IPS-11a (cell line): ENCODE measurements at regions not wholly inside any gene's neighbourhood (a gene's known extent, or its start where the extent isn't known, plus 50 kb on each side); places are given as distances from the start of the nearest gene placed in this dataset.
"Not testable (repeated sequence)": the region's sequence is repeated elsewhere in the genome, so short reads cannot be mapped to it uniquely, and the experiment has no call there.

ENCODE experiments used
- H3K4me3 ChIP-seq: one replicate; pipeline ENCODE4 v1.5.1; 2013; ENCODE audit warnings: low read depth, low read length, control low read depth

DNA sequence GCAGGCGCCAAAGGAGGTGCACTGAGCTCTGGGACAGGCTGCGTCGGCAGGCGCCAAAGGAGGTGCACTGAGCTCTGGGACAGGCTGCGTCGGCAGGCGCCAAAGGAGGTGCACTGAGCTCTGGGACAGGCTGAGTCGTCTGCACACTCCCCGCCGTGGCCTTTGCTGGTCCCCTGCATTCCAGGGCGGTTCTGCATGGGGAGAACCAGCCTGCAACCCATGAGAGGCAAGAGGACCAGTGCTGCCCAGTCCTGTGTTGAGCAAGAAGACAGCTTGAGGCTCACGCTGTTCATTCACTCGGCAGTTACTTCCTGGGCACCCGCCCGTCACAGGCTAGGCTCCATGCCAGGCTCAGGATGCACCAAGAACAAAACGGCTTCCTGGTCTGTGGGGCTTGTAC, 150.6 kb upstream of the SALL3 start:
- H3K4me3 ChIP-seq: not testable (repeated sequence)

DNA sequence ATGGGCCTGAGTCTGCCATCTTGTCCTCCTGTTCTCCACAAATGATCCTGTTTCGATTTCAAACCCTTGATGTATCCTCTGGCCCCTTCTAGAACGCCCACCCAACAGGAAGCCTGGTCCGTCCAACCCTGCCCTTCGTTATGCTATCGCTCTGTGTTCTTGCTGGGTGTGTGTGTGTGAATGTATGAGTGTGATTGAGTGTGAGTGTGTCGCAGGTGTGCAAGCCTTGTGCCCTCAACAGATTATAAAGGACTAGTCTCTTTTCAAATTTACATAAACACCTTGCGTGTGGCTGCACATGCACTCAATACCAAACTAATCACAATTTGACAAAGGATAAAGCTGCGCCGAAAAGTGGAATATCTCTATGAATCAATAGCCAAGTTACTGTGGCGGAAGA, 149.5 kb upstream of the SALL3 start:
- no peak overlapping the region for H3K4me3 ChIP-seq

DNA sequence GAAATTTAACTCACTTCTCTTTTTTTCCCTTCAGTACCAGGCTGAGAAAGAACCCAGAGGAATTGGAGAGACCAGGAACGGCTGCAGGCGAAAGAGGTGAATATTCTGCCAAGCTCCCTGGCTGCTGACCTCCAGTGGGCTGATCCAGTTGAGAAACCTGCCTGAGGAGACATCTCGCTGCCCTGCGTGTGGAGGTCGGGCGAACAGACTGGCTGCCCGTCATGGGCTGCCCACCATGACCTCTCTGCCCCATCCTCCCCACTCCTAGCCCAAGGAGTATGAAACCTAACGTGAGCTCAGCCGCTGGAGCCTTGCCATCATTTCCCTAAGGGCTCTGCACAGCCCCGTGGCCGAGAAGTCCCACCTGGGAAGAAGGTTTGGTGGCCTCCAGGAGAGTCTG, 148.8 kb upstream of the SALL3 start:
- no peak overlapping the region for H3K4me3 ChIP-seq

DNA sequence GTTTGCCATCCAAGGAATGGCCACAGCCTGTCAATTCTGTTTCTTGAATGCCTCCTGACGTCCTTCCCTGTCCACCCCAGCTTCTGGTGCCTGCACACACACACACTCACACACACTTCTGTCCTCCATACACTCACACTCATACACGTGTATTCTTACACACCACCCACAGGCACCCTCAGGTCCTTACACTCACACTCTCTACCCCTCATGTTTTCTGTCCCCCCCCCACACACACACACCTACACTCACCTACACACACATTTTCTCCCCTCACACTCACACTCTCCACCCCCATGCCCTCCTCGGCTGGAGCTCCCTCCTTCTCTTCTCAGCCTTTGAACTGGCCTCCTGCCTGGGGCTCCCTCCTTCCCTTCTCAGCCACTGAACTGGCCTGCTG, 148.0 kb upstream of the SALL3 start:
- H3K4me3 ChIP-seq: no peak overlapping the region

DNA sequence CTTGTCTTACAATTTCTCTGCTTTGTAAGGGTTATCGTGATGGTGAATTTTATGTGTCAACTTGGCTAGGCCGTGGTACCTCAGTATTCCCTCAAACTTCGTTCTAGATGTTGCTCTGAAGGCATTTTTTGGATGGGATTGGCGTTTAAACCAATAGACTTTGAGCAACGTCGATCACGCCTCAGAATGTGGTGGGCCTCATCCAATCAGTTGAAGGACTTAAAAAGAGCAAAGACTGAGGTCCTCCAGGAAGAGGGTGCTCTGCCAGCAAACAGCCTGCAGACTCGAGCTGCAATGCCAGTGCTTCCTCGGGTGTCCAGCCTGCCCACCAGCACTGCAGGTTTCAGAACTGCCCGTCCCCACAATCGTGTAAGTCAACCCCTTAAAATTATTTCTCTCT, 145.8 kb upstream of the SALL3 start:
- no peak overlapping the region for H3K4me3 ChIP-seq

GRCh38 chr18:78836838-78837237, 142.8 kb upstream of the SALL3 start:
- no peak overlapping the region for H3K4me3 ChIP-seq

DNA sequence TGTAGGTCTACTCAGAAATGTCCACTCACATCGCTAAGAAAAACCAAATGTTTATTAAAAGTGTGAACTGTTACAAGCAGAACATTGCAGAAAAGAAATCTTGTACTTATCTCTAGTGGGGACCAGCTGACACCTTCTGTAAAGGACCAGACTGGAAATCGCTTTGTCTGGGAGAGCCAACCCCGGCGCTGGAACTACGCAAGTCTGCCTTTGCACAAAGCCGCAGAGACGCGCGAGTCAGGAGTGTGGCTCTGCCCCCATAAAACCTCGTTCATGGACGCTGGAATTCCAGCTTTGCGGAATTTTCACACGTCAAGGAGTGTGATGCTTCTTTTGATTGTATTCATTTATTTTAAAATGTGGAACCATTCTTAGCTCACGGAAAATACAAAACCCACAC, 141.9 kb upstream of the SALL3 start:
- H3K4me3 ChIP-seq: no peak overlapping the region

DNA sequence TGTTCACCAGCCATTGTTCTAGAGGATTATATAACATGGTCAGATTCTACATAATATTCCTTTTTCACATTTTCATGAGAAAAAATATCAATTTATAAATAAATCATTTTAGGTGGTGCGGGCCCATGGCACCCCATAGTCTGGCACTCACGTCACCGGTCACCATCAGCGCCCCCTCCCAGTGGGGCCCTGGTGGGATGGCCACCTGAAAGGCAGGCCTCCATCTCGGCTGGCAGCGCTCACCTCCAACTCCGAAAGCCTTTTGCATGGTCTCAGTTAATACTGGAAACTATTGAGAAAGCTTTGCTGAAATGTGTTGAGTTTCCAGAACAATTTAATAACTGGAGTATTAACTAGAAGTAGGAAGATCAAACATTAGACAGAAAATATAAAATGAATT, 141.4 kb upstream of the SALL3 start:
- H3K4me3 ChIP-seq: no peak overlapping the region

GRCh38 chr18:78849046-78849445, 130.6 kb upstream of the SALL3 start:
- no peak overlapping the region for H3K4me3 ChIP-seq

DNA sequence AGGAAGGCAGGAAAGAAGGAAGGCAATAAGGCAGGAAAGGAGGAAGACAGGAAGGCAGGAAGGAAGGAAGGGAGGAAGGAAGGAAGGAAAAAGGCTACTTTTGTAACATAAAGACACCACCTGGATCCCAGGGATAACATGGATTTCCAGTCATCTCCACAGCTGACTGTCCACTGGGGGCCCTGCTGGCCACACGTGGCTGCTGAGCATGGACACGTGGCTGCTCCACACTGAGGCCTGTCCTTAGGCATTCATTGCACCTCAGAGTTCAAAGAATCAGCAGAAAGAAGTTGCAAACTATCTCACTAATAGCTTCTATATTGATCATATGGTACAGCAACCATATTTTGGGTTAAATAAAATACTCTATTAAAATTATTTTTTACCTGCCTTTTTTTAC, 130.2 kb upstream of the SALL3 start:
- no peak overlapping the region for H3K4me3 ChIP-seq

DNA sequence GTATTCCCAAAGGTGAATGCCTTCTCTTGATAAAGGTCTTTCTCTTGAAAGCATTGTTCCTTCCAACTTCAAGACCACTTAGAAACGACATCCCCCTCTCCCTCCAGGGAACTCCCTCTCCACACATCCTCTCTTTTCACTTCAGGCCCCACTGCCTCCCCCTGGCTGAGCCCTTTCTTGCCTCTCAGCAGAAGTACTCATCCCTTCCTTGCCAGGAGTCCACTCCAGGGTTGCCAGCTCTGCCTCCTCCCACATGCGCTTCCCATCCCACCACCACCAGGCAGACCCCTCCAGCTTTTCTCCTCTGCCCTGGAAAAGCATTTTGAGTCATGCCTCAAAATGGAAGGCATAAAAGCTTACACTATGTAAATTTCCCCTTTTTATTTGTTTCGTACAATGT, 126.3 kb upstream of the SALL3 start:
- no peak overlapping the region for H3K4me3 ChIP-seq

GRCh38 chr18:78855188-78855587, 124.4 kb upstream of the SALL3 start:
- no peak overlapping the region for H3K4me3 ChIP-seq

GRCh38 chr18:78856569-78857313, 122.9 kb upstream of the SALL3 start:
- H3K4me3 ChIP-seq: no peak overlapping the region

DNA sequence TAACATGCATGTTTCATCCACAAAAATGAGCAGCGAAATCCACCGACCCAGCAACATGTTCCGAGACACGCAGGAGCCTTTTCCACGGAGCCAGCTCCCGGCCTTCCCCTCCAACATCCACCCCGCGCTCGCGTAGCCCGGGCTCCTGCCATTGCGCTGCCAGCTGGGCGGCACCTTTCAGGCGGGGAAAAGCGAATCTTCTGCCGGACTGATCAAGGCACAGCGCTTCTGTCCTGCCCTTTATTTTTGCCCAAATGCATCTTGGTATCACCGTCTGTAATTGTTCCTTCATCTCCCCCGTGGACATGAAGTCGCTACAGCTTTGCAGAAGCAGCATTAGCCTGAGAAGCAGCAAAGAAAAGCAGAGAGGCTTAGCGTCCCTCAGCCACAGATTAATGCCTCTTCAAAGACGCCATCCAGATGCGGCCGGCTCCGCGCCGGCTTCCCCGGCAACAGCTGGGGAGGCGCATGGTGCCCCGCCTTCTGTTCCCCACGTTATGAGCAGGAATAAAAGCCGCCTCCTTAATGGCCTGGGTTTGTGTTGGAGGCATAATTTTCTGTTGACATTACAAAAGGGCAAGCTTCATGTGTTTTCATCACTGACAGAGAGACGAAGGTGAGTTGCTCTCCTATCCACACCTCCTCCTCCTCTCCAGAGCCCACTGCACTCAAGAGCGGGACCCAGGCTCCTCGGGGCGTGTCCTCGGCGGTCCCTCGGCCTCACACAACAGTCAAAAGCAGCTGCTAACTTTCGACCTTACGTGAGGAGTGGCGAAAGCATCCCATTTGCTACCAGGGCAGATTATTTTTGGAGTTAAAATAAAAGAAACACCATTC, 122.1 kb upstream of the SALL3 start:
- no peak overlapping the region for H3K4me3 ChIP-seq

DNA sequence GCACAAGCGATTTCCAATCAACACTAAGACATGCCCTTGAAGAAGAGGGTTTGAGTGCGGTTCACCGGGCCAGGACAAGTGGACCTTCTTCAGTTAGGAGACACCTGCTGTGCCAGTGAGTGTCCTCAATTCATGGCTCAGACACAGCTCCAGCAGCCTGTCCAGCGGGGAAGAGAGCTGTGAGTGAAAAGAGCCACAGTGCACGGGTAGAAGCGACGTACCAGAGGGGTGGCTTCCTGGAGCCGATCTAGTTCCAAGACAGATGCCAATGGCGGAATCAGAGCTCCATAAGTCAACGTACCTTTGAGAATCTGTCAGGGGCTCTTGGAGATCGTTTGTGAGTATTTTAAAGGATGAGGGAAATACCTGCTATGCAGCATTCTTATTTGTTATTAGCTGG, 119.9 kb upstream of the SALL3 start:
- H3K4me3 ChIP-seq: no peak overlapping the region

- no peak overlapping the region for H3K4me3 ChIP-seq
These were observed 119.5 kb upstream of the SALL3 start for GRCh38 chr18:78860117-78860516.

DNA sequence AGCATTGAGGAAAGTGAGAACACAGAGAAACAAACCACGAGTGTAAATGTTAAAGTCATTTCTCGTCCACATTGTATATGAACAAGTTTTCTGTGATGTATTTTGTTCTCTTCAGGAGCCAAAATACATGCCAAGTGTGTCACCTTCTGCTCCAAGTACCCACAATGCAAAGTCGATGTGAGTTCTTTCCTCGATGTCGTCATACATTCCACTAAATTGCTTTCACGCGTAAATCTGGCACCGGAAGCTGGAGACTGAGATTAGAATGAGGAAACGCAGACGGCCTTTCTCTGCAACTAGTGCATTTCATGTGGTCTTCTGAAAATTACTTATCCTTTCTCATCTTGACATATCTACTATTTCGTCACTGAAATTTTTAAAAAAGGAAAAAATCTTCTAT, 118.5 kb upstream of the SALL3 start:
- H3K4me3 ChIP-seq: no peak overlapping the region

- H3K4me3 ChIP-seq: no peak overlapping the region
These were observed 117.9 kb upstream of the SALL3 start for GRCh38 chr18:78861706-78862105.

DNA sequence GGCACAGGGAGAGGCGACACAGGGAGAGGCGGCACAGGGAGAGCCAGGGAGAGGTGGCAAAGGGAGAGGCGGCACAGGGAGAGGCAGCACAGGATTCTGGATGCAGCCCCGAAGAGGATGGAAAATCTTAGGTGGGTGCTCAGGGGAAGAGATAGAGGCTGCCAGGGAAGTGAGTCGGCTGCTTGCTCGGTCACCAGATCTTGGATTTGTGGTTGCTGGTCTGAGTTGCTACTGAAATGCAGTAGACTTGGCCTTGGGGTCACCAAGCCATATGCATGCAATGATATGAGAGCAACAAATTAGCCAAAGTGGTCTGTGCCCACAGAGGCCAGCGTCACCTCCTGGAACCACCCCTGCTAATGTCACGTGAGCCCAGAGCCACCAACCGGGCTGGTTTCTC, 117.2 kb upstream of the SALL3 start:
- no peak overlapping the region for H3K4me3 ChIP-seq

DNA sequence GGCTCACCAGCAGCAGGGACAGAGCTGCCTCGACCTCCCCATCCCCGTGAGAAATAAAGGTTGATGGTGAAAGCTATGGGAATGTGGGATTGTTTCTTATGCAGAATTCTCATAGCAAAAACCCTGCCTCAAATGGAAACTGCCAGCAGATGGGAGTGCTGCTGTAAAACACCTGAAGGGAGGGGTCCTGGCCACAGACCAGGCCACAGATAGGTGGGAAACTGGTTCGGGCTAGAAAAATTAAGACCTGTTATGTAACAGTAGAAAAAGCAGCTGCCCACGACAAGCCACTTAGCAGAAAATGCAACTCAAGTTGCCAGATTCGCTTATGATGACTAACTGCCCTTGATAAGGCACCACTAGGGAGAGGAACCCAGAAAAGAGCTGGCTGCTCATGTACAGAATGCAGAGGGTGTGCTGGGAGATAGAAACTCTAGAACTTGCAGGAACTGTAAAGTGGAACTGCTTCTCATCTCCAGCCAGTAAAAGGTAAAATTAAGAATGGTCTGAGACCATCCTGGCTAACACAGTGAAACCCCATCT, 114.5 kb upstream of the SALL3 start:
- no peak overlapping the region for H3K4me3 ChIP-seq

DNA sequence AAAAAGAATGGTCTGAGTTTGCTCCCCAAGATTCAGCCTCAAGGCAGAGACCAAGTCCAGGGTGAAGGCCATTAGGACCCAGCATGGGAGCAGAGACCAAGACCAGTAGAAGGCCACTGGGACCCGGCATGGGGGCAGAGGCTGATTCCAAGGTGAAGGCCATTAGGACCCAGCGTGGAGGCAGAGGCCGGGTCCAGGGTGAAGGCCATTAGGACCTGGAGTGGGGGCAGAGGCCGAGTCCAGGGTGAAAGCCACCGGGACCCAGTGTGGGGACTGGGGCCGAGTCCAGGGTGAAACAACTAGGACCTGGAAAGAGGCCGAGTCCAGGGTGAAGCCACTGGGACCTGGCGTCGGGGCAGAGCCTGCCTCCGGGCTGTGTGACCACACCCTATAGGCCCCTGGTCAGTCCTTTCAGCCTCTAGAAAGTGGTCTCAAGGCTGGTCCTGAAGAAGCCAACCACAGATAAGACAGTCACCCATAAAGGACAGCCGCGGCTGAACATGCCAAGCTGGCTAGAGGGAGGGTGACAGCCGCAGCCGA, 113.8 kb upstream of the SALL3 start:
- no peak overlapping the region for H3K4me3 ChIP-seq

DNA sequence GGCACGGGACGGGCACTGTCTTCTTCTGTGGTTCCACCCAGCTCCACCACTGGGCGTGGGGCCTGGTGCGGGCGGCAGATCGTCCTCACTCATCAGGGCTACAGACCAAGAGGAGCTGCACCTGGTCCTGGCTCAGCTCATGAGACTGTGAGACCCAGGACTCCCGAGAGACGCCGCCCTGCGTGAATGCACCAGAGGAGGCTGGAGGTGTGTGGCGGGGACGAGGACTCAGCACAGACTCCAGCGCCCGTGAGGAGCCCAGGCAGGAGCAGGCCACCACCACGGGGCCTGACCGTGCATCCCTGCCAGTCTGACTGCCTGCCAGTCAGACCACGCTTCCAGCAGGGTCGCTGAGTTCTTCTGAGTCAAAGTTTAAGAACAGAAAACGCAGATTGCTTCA, 112.5 kb upstream of the SALL3 start:
- no peak overlapping the region for H3K4me3 ChIP-seq
